ENCODE measurements at regions not wholly inside any gene's neighbourhood (a gene's known extent, or its start where the extent isn't known, plus 50 kb on each side); places are given as distances from the start of the nearest gene placed in this dataset.

DNA sequence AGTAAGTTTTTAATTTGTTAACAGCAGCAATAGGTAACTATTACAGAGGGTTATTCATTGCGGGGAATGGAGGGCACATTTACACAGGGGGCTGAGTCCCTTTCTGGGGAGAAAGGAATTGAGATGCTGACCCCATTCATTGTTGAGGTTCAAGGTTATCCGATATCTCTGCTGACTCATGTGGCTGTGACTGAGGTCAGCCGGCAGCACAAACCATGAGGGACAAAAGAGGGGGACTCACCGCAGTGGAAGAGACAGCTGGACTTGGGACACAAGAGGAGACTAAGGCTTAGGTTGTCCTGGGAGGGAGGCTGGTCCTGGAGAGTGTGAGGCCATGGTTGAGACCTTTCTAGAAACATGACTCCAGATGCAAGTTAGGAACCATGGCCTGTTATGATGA, 119.1 kb upstream of the XYLT1 start:
- no peaks in the 10 kb centered on the region for H3K9me2 ChIP-seq (ENCODE audit: insufficient read depth, low read length)
- no peak for DNase-seq (ENCODE audit: low spot score)
- no peak overlapping the region for H3K27ac ChIP-seq (ENCODE audit: low read depth, low read length, poor library complexity, severe bottlenecking)
- intact Hi-C loops (cut with micrococcal nuclease; ENCODE audit: unreplicated experiment) = no loop called here
- TF ChIP-seq CTCF (conservative IDR thresholded peaks at IDR 0.05; ENCODE audit: low read length) (no peak), EZH2phosphoT487 (IDR thresholded peaks at IDR 0.05; ENCODE audit: borderline replicate concordance, low read depth, low read length) (no peak)
- no peaks in the 10 kb centered on the region for H3K79me2 ChIP-seq (ENCODE audit: insufficient read depth, low read depth, low read length)
- no peak overlapping the region for H3K4me2 ChIP-seq (ENCODE audit: low read length)
- ChIA-PET CTCF (ENCODE audit: unreplicated experiment) (no interaction called here), POLR2A (no interaction called here)
- H3K4me1 ChIP-seq (ENCODE audit: insufficient read depth, low read length, poor library complexity, severe bottlenecking) = no peaks in the 10 kb centered on the region
- H2AFZ ChIP-seq (ENCODE audit: low read length) = no peak overlapping the region
- H3K4me3 ChIP-seq (ENCODE audit: low read depth, low read length, poor library complexity, severe bottlenecking) = no peak overlapping the region
- H3K9me3 ChIP-seq (ENCODE audit: low read length) = no peaks in the 10 kb centered on the region
- H3K36me3 ChIP-seq (ENCODE audit: insufficient read depth, low read length) = no peaks in the 10 kb centered on the region
- no TSS peak for BruUV-seq (replicated peaks)
- no peaks in the 10 kb centered on the region for H4K20me1 ChIP-seq (ENCODE audit: insufficient read depth, low read length)

GRCh38 chr16:17585449-17586074, 114.8 kb upstream of the XYLT1 start:
- POLR2A ChIA-PET = no interaction called here
- TF ChIP-seq EZH2phosphoT487 (IDR thresholded peaks at IDR 0.05; ENCODE audit: borderline replicate concordance, low read depth, low read length) = no peak
- no peak for TF ChIP-seq CTCF (conservative IDR thresholded peaks at IDR 0.05; ENCODE audit: low read length)
- no TSS peak for BruUV-seq (replicated peaks)
- CTCF ChIA-PET (ENCODE audit: unreplicated experiment) = no interaction called here
- H3K4me3 ChIP-seq (ENCODE audit: low read depth, low read length, poor library complexity, severe bottlenecking) = no peak overlapping the region
- H3K9me3 ChIP-seq (ENCODE audit: low read length) = no peaks in the 10 kb centered on the region
- intact Hi-C loops (cut with micrococcal nuclease; ENCODE audit: unreplicated experiment) = no loop called here
- H4K20me1 ChIP-seq (ENCODE audit: insufficient read depth, low read length) = no peaks in the 10 kb centered on the region
- no peak overlapping the region for H2AFZ ChIP-seq (ENCODE audit: low read length)
- no peaks in the 10 kb centered on the region for H3K79me2 ChIP-seq (ENCODE audit: insufficient read depth, low read depth, low read length)
- H3K36me3 ChIP-seq (ENCODE audit: insufficient read depth, low read length) = no peaks in the 10 kb centered on the region
- no peak overlapping the region for H3K4me2 ChIP-seq (ENCODE audit: low read length)
- H3K9me2 ChIP-seq (ENCODE audit: insufficient read depth, low read length) = no peaks in the 10 kb centered on the region
- DNase-seq (ENCODE audit: low spot score) = no peak
- H3K4me1 ChIP-seq (ENCODE audit: insufficient read depth, low read length, poor library complexity, severe bottlenecking) = no peaks in the 10 kb centered on the region
- no peak overlapping the region for H3K27ac ChIP-seq (ENCODE audit: low read depth, low read length, poor library complexity, severe bottlenecking)
